ENCODE measurements at regions not wholly inside any gene's neighbourhood (a gene's known extent, or its start where the extent isn't known, plus 50 kb on each side); places are given as distances from the start of the nearest gene placed in this dataset.

DNA sequence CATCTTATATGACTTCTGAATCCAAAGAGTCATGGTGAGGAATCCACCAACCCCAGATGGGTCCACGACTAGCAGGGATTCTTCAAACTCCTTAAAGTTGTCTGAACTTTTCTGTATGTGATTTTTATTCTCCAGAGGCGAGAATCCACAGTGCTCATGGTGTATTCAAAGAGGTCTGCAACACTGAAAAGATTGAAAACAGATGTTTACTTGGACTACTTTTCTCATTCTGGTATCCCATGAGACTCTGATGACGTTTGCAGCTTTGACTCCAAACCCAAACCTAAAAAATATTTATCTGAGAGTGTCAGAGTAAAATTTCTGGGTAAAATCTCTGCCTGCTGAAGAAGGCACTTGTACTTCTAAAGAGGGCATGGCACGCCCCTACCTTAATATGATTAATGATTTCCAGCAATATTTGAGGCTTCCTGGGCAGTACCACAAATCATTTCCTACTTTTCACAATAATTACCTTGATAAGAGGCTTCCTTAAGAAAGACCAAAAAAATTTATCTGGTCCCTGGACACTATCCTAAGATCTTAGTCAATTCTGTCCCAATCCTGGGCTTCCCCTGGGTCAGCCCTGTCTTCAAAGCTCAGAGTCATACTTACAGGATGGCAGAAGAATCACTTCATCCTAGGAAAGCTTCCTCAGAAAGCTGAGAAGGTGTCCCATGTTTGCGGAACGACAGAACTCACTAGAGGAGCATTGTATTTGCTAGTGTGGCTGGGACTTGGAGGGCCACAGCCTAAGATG lies 76.5 kb upstream of the MAP10 start:
- no peaks in the 10 kb centered on the region for H3K36me3 ChIP-seq (ENCODE audit: control insufficient read depth in 2 of 4, insufficient read depth in 4 of 4, low read length in 3 of 4)
- no peak overlapping the region for H4K5ac ChIP-seq (ENCODE audit: insufficient read length, low read depth, low read length)
- H3K14ac ChIP-seq (ENCODE audit: insufficient read length): no peak overlapping the region
- no peaks in the 10 kb centered on the region for H4K20me1 ChIP-seq (replicated peaks in 1 of 2; ENCODE audit: control insufficient read depth in 1 of 2, insufficient read depth in 2 of 2, low read length in 2 of 2)
- H2BK12ac ChIP-seq (ENCODE audit: low read depth, low read length): no peak overlapping the region
- H3K4me2 ChIP-seq (ENCODE audit: insufficient read depth in 1 of 2, low read depth in 2 of 2, low read length in 2 of 2): no peak overlapping the region
- no peak overlapping the region for H2BK15ac ChIP-seq (ENCODE audit: low read length)
- ChIA-PET POLR2A (ENCODE audit: partially characterized antibody) (interaction anchor here (0.6 kb wide), 1 partner anchor 290 kb away, joined by 3 read pairs; no protein-coding TSS in a partner anchor), CTCF (ENCODE audit: partially characterized antibody) (interaction anchor here (0.9 kb wide), 1 partner anchor 436 kb away, joined by 3 read pairs; no protein-coding TSS in a partner anchor)
- peaks cover 1 to 7% (median 4%) of the 10 kb centered on the region in 4 experiments; a peak in 2 of 7 replicates for H3K4me1 ChIP-seq (replicated peaks in 1 of 4; ENCODE audit: control insufficient read depth in 3 of 4, insufficient read depth in 4 of 4, low read length in 3 of 4)
- 87% methylated on average over 6 of the region's 6 CpGs; no CpG with 5 or more reads in 1 of the 2 experiments for WGBS, 2 experiments (ENCODE audit: extremely low coverage in 1 of 2, insufficient coverage in 1 of 2, insufficient read length in 1 of 2, insufficient replicate concordance in 2 of 2, low coverage in 1 of 2, low lambda C conversion rate in 2 of 2, missing lambda C conversion rate in 1 of 2)
- no peak overlapping the region for H2BK20ac ChIP-seq (ENCODE audit: low read length)
- H3K27me3 ChIP-seq (replicated peaks in 1 of 4; ENCODE audit: control insufficient read depth in 3 of 4, extremely low read depth in 1 of 4, insufficient read depth in 3 of 4, low read length in 3 of 4): no peaks in the 10 kb centered on the region
- H2AK5ac ChIP-seq (ENCODE audit: low read depth, low read length): no peak overlapping the region
- H3K23me2 ChIP-seq (ENCODE audit: low read depth, low read length): no peaks in the 10 kb centered on the region; the same call in 1 of the 2 replicates
- FAIRE-seq: no peak
- no peak overlapping the region for H3K56ac ChIP-seq (replicated peaks; ENCODE audit: insufficient read length, low read depth, low read length)
- peaks cover 0 to 7% of the 10 kb centered on the region in 2 experiments; a peak in 1 of 4 replicates for H3K9me3 ChIP-seq (ENCODE audit: insufficient read depth in 2 of 2, low read depth in 1 of 2, low read length in 1 of 2)
- H3K4me3 ChIP-seq (ENCODE audit: extremely low read depth in 1 of 4, insufficient read depth in 2 of 4, low read depth in 3 of 4, low read length in 4 of 4): no peak overlapping the region
- no peak for DNase-seq (ENCODE audit: low read depth in 1 of 2, low spot score in 2 of 2)
- H4K8ac ChIP-seq (ENCODE audit: extremely low read depth, insufficient read depth, low read length): no peak overlapping the region
- H3K23ac ChIP-seq (ENCODE audit: insufficient read length): no peak overlapping the region
- H2BK120ac ChIP-seq (replicated peaks; ENCODE audit: low read depth, low read length): no peak overlapping the region
- H3K4ac ChIP-seq (replicated peaks; ENCODE audit: insufficient read length, low read depth, low read length): no peak overlapping the region
- H3K18ac ChIP-seq (ENCODE audit: extremely low read depth, low read length): no peak overlapping the region
- no peak overlapping the region for H3K9ac ChIP-seq (replicated peaks in 1 of 4; ENCODE audit: extremely low read depth in 1 of 4, low read depth in 3 of 4, low read length in 3 of 4)
- H2AFZ ChIP-seq (ENCODE audit: low read length): no peak overlapping the region
- H3K79me1 ChIP-seq (ENCODE audit: low read depth, low read length): no peaks in the 10 kb centered on the region
- H4K91ac ChIP-seq (replicated peaks; ENCODE audit: insufficient read length, low read length): no peak overlapping the region
- H2BK5ac ChIP-seq (ENCODE audit: low read depth, low read length): no peak overlapping the region; the same call in 1 of the 2 replicates
- no peak overlapping the region for H3K27ac ChIP-seq (ENCODE audit: low read depth, low read length)
- no peaks in the 10 kb centered on the region for H3K79me2 ChIP-seq (ENCODE audit: control insufficient read depth in 1 of 2, insufficient read depth in 2 of 2, low read length in 2 of 2)
- TF ChIP-seq, protein P1, sequence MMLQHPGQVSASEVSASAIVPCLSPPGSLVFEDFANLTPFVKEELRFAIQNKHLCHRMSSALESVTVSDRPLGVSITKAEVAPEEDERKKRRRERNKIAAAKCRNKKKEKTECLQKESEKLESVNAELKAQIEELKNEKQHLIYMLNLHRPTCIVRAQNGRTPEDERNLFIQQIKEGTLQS (IDR thresholded peaks at IDR 0.05; ENCODE audit: insufficient read depth, low read depth, low read length): no peak
- no peak for TF ChIP-seq RNF2 (IDR thresholded peaks at IDR 0.05; ENCODE audit: borderline replicate concordance, low read depth, low read length, missing control alignments, poor library complexity, severe bottlenecking)
- no peak for TF ChIP-seq CHD1 (IDR thresholded peaks at IDR 0.05; ENCODE audit: low read depth, low read length)
- TF ChIP-seq TAF1 (IDR thresholded peaks at IDR 0.05; ENCODE audit: low read depth, low read length): no peak
- no peak for TF ChIP-seq YY1 (IDR thresholded peaks at IDR 0.05; ENCODE audit: low read depth, low read length)
- no peak for TF ChIP-seq TEAD4 (IDR thresholded peaks at IDR 0.05; ENCODE audit: low read depth, low read length)
- TF ChIP-seq RFX5 (IDR thresholded peaks at IDR 0.05; ENCODE audit: borderline replicate concordance, low read depth, low read length): no peak
- no peak for TF ChIP-seq SRF (IDR thresholded peaks at IDR 0.05; ENCODE audit: low read depth, low read length)
- TF ChIP-seq BCL11A (IDR thresholded peaks at IDR 0.05; ENCODE audit: low read depth in 2 of 2, low read length in 2 of 2): no peak
- TF ChIP-seq SAP30 (IDR thresholded peaks at IDR 0.05; ENCODE audit: insufficient read depth, insufficient replicate concordance, low read length): no peak
- no peak for TF ChIP-seq CBX5 (IDR thresholded peaks at IDR 0.05; ENCODE audit: low read depth, low read length)
- TF ChIP-seq RBBP5 (IDR thresholded peaks at IDR 0.05; ENCODE audit: borderline replicate concordance, low read depth, low read length): no peak

All from H1 (cell line).